Stomach (tissue), 4 donors: ENCODE measurements at regions not wholly inside any gene's neighbourhood (a gene's known extent, or its start where the extent isn't known, plus 50 kb on each side); places are given as distances from the start of the nearest gene placed in this dataset.

Experiments used
- EP300 ChIP-seq: sonication (generic); formaldehyde crosslinking; IDR thresholded peaks from one replicate; pipeline ENCODE4 v1.6.1; 2017; ENCODE audit warnings: antibody characterized with exemption
- POLR2A ChIP-seq, 4 donors: fragments of 450-650 bp; IDR thresholded peaks; one replicate each; pipeline ENCODE4 v1.6.1; 2016; ENCODE audit warnings: antibody characterized with exemption in 4 of 4, control low read depth in 2 of 4, mild to moderate bottlenecking in 1 of 4, moderate library complexity in 1 of 4
- TF ChIP-seq, protein P1 (sequence below), 7 experiments: fragments of 450-650 bp in 4 of 7; fragments of 200-600 bp in 3 of 7; sonication (generic) in 3 of 7; IDR thresholded peaks; one replicate each; pipeline ENCODE4 v1.5.1; 2016 to 2019; ENCODE audit warnings: antibody characterized with exemption in 7 of 7, control low read depth in 2 of 7, mild to moderate bottlenecking in 1 of 7

DNA sequence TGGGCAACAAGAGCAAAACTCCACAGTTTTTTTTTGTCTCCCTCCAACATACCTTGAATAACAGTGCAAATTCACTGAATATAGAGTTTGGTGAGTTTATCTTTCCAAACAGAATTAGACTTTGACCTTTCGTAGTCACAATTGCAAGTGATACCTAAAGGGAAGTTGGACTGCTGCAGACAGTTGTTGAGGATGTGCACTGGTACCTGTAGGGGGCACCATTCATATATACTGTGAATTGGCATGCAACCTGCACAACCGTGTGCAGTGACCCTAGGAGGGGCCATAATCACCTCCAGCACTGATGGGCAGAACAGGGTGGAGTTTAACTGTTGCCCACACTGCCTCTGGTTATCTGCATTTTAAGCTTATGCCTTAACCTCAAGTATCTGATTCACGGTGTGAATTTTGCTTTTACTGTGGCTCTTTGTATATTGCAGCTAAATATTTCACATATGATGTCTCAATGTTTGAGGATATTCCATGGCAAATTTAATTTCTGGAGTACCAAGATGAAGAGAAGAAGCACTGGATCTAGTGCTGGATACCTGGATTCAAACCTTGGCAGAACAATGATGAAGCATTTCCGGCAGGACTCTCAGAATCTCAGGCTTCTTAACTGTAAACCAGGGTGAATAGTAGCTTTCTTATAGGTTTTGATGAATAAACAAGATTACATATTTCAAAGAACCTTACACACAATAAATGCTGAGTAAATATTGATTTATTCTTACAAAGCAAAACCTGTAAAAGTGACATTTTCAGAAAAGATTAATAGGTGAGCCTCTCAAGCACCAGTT lies 144.3 kb downstream of the ACTBL2 start:
- TF ChIP-seq POLR2A (IDR thresholded peaks at IDR 0.05) (no peak), EP300 (no peak)
- TF ChIP-seq, protein P1, sequence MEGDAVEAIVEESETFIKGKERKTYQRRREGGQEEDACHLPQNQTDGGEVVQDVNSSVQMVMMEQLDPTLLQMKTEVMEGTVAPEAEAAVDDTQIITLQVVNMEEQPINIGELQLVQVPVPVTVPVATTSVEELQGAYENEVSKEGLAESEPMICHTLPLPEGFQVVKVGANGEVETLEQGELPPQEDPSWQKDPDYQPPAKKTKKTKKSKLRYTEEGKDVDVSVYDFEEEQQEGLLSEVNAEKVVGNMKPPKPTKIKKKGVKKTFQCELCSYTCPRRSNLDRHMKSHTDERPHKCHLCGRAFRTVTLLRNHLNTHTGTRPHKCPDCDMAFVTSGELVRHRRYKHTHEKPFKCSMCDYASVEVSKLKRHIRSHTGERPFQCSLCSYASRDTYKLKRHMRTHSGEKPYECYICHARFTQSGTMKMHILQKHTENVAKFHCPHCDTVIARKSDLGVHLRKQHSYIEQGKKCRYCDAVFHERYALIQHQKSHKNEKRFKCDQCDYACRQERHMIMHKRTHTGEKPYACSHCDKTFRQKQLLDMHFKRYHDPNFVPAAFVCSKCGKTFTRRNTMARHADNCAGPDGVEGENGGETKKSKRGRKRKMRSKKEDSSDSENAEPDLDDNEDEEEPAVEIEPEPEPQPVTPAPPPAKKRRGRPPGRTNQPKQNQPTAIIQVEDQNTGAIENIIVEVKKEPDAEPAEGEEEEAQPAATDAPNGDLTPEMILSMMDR (IDR thresholded peaks at IDR 0.05) = peak in 2 of 7 experiments; percentile 12 to 27
